ENCODE measurements at regions not wholly inside any gene's neighbourhood (a gene's known extent, or its start where the extent isn't known, plus 50 kb on each side); places are given as distances from the start of the nearest gene placed in this dataset.

GRCh38 chr5:101455048-101455447 lies 552.0 kb upstream of the ST8SIA4 start:
- TF ChIP-seq PAX5 (IDR thresholded peaks at IDR 0.05; ENCODE audit: insufficient read depth, low read length, severe bottlenecking) (no peak), POLR2A (IDR thresholded peaks at IDR 0.05; ENCODE audit: low read depth, low read length) (no peak), POU2F2 (IDR thresholded peaks at IDR 0.05; ENCODE audit: low read depth, low read length) (no peak)
